Glutamatergic neuron (in vitro differentiated cells): ENCODE measurements at regions not wholly inside any gene's neighbourhood (a gene's known extent, or its start where the extent isn't known, plus 50 kb on each side); places are given as distances from the start of the nearest gene placed in this dataset.

Source experiments
- DNase-seq: peaks from one replicate; pipeline ENCODE4 v3.0.0; 2022
- H3K27ac Mint-ChIP-seq: one replicate; pipeline ENCODE4 v1.8.0; 2020; ENCODE audit warnings: mild to moderate bottlenecking, mixed read lengths, inconsistent platforms; ENCODE audit not compliant: unreplicated experiment
- H3K27me3 Mint-ChIP-seq: one replicate; pipeline ENCODE4 v1.8.0; 2020; ENCODE audit warnings: mild to moderate bottlenecking, moderate library complexity, mixed read lengths, inconsistent platforms; ENCODE audit not compliant: unreplicated experiment
- H3K36me3 Mint-ChIP-seq: one replicate; pipeline ENCODE4 v1.8.0; 2020; ENCODE audit warnings: mild to moderate bottlenecking, mixed read lengths, inconsistent platforms; ENCODE audit not compliant: unreplicated experiment
- H3K4me1 Mint-ChIP-seq: one replicate; pipeline ENCODE4 v1.8.0; 2020; ENCODE audit warnings: mild to moderate bottlenecking, low read depth, mixed read lengths, inconsistent platforms; ENCODE audit not compliant: unreplicated experiment
- H3K4me3 Mint-ChIP-seq: one replicate; pipeline ENCODE4 v1.8.0; 2020; ENCODE audit warnings: mild to moderate bottlenecking, mixed read lengths, inconsistent platforms; ENCODE audit not compliant: unreplicated experiment
- H3K9me3 Mint-ChIP-seq: one replicate; pipeline ENCODE4 v1.8.0; 2020; ENCODE audit warnings: mild to moderate bottlenecking, moderate library complexity, mixed read lengths, inconsistent platforms; ENCODE audit not compliant: unreplicated experiment
- CTCF ChIP-seq: fragments of 200-600 bp; sonication (generic); IDR thresholded peaks from one replicate; pipeline ENCODE4 v1.5.0; 2021; ENCODE audit not compliant: partially characterized antibody, unreplicated experiment

GRCh38 chr6:113772961-113773360 lies 84.2 kb upstream of the MARCKS start:
- Mint-ChIP-seq H3K27me3 (peaks cover 2% of the 10 kb centered on the region), H3K27ac (no peak overlapping the region), H3K36me3 (no peaks in the 10 kb centered on the region), H3K4me1 (peaks cover 2% of the 10 kb centered on the region), H3K9me3 (no peaks in the 10 kb centered on the region), H3K4me3 (no peak overlapping the region)
- DNase-seq = no peak
- no peak for TF ChIP-seq CTCF

- no peak for DNase-seq
- Mint-ChIP-seq H3K9me3 (no peaks in the 10 kb centered on the region), H3K27ac (no peak overlapping the region), H3K36me3 (no peaks in the 10 kb centered on the region), H3K27me3 (peaks cover 2% of the 10 kb centered on the region), H3K4me3 (no peak overlapping the region), H3K4me1 (peaks cover 2% of the 10 kb centered on the region)
- TF ChIP-seq CTCF = no peak
Observed at GRCh38 chr6:113774127-113774825, 82.9 kb upstream of the MARCKS start.

- no peak for TF ChIP-seq CTCF
- peaks cover 2% of the 10 kb centered on the region for H3K27me3 Mint-ChIP-seq
- no peak for DNase-seq
- H3K9me3 Mint-ChIP-seq = no peaks in the 10 kb centered on the region
- no peaks in the 10 kb centered on the region for H3K36me3 Mint-ChIP-seq
- H3K4me3 Mint-ChIP-seq = no peak overlapping the region
- H3K27ac Mint-ChIP-seq = no peak overlapping the region
- peaks cover 2% of the 10 kb centered on the region for H3K4me1 Mint-ChIP-seq
Observed at GRCh38 chr6:113776998-113777397, 80.1 kb upstream of the MARCKS start.

- peaks cover 2% of the 10 kb centered on the region for H3K4me1 Mint-ChIP-seq
- no peaks in the 10 kb centered on the region for H3K36me3 Mint-ChIP-seq
- no peaks in the 10 kb centered on the region for H3K9me3 Mint-ChIP-seq
- no peak for TF ChIP-seq CTCF
- H3K27ac Mint-ChIP-seq = no peak overlapping the region
- DNase-seq = no peak
- H3K4me3 Mint-ChIP-seq = no peak overlapping the region
- no peaks in the 10 kb centered on the region for H3K27me3 Mint-ChIP-seq
Observed at GRCh38 chr6:113777601-113778000, 79.5 kb upstream of the MARCKS start.

GRCh38 chr6:113779656-113780055 lies 77.5 kb upstream of the MARCKS start:
- H3K36me3 Mint-ChIP-seq = no peaks in the 10 kb centered on the region
- H3K4me3 Mint-ChIP-seq = no peak overlapping the region
- no peaks in the 10 kb centered on the region for H3K9me3 Mint-ChIP-seq
- no peaks in the 10 kb centered on the region for H3K27me3 Mint-ChIP-seq
- no peak for DNase-seq
- H3K27ac Mint-ChIP-seq = no peak overlapping the region
- no peaks in the 10 kb centered on the region for H3K4me1 Mint-ChIP-seq
- TF ChIP-seq CTCF = no peak
